ENCODE measurements at regions not wholly inside any gene's neighbourhood (a gene's known extent, or its start where the extent isn't known, plus 50 kb on each side); places are given as distances from the start of the nearest gene placed in this dataset.
"Not testable (repeated sequence)": the region's sequence is repeated elsewhere in the genome, so short reads cannot be mapped to it uniquely, and the experiment has no call there.

DNA sequence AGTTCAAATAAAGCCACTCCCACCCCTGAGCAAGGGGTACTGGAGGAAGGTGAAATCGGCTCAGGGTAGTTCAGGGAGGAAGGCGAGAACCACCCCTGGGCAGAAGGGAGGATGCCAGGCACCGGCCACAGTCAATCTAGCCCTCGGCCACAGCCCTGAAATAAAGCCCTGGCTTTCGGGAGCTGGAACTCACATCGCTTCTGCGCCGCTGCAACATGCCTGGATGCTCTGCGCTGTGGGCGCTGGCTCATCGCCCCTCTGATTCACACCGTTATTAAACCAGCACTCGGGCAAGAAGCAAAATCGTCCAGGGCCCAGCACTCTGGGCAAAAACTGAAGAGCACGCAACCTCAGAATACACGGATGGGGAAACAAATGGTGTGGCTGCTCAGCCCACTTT is 136.9 kb upstream of the RREB1 start:
- DNase-seq: no peak

DNA sequence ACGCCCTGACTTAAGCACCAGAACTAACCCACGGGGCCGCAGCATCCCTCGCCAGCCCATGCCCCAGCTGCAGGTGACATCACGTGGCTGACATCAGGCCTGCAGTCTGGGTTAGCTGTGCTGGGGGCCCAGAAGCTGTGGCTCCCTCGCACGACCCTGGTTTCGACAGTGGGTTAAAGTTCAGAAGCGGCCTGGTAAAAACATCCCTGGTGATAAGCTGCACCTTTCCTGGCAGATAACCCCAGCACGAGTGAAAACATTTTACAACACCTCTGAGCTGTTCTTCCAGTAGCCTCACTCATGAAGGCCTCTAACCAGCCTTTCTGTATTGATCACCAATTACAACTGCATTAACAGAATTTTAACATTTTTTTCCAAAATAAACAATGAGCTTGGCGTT is 136.4 kb upstream of the RREB1 start:
- no peak for DNase-seq

DNA sequence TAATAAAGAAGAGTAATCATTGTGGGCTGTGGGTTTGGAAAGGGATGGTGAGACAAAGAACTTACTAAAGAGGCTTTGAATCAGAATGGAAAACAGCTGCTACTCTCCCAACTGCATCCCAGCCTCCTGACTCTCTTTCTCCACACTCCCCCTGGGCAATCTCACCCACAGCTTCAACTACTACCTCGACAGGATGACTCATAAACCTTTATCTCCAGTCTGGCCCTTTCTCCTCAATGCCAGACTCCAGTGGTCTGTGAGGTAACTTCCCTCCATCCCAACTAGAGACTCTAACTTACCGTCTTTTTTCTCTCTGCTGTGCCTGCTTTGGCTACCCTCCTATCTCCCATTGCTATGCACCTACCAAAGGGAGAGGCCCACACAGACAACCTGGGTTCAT is 135.3 kb upstream of the RREB1 start:
- DNase-seq: no peak

DNA sequence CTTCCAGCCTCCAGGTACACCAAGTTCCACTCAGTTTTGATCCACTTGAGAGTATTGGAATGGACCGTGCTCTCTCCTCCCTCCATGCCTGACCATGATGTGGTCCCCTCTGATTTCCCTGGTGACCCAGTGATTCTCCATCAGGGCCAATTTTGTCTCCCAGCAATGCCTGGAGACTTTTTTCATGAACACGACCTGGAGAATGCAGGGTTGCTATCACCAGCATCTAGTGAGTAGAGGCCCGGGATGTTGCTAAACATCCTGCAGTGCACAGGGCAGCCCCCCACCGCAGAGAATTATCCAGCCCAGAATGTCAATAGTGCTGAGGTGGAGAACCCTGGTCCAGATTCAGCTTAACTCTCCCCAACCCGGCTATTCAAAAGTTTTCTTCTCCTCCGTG is 134.0 kb upstream of the RREB1 start:
- DNase-seq: no peak

DNA sequence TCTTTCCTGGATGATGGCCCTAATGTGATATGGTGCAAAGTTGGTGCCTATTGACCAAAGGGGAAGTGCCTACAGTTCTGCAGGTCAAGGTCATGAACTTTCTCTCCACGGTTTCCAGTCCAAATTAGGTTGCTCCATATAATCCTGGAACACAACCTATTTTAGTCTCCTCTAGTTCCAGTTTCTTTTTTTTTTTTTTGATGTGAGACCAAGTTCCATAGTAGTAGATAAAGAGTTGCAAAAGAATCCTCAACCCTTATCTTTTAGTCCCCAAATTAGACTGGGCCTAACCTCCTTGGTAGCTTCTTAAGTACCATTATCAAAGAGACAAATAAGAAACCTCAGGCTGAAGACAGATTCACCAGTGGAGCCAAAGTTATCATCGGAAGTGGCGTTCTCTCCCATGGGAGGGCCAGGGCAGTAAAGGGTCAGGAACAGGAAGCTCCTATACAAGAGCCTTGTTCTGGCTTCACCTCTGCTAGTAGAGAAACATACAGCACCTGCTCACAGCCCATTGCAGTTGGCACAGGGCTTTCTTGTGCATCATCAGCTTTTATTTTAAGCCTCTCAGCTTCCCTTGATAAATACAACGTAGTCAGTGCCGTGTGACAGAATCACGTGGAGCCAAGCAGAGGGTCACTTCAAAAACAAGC is 132.2 kb upstream of the RREB1 start:
- DNase-seq: no peak

DNA sequence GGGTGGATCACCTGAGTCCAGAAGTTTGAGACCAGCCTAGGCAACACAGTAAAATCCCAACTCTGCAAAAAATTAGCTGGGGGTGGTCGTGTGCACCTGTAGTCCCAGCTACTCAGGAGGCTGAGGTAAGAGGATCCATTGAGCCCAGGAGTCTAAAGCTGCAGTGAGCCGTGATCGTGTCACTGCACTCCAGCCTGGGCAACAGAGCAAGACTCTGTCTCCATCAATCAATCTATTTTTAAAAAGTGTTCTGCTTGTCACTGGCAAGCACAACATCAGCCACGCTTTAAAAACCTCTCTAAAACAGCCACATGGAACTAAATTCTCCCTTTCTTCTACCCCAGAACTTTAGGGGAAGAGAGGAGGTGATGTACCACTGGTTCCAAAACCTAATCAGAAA is 131.6 kb upstream of the RREB1 start:
- no peak for DNase-seq

DNA sequence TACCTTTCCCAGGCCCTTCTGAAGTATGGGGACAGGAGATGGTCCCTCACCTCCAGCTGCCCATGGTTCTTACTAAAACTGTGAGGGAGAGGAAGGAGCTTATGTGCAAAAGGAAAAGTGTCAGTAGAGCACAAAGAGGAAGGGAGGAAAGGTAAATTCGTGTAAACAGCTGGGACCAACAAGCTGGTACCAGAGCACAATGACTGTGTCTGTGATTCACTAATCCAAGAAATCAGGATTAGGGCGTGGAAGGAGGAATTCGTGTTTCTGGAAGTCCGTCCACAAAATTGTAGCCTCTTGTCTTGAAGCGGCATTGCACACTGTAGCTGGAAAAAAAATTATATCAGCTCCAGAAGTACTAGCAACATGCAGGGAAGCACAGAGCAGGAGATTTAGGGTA is 129.0 kb upstream of the RREB1 start:
- DNase-seq: no peak

DNA sequence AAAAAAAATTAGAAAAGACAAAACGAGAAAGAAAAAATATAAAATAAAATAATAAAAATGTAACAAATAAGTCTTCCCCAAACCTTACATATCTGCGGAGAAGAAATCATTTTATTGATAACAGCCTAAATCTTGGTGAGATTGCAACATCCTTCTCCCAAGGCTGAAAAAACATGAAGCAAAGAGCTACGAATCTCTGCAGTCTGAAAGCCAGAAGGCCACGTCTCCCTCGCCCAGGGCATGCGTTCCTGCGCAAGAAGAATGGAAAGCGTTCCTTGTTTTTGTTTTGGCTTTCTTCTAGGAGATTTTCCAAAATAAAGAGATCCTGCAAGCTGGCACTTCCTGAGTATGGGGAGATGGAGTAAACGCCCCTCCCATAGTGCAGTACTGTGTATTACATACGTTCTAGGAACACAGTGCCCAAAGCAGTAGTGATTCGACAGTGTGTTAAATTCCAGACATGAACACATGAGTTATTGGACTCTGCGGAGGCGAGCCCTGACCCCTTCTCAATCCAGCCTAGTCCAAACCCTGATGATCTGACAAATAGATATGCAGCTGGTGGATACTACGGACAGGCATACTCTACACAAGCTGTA is 126.7 kb upstream of the RREB1 start:
- DNase-seq: no peak

DNA sequence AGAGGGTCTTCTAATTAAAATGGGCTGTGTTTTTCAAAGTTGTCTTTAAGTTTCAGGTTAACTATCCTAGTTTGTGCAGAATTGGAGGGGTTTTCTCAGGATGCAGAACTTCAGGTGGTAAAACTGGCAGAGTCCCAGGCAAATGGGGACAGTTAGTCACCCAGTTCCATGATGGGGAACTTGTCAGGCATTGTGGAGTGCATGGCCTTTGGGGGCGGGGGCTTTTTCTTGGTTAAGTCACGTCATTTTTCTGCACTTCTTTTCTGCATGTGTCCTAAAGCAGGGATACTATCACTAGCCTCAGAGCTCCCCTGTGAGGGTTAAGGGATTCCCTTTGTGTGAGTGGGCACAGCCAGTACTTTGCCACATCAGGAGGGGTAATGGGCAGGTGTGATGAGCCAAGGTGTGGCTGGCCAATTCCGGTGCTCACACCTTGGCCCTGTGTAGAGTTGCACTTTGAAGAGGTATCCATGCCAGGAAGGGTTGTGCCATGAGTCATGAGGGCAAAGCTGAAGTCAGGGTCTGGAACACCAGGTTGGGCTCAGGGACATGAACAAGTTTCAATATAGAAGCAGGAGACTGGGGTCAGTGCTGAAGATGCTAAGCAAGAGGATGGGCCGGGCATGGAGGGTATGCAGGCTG is 126.0 kb upstream of the RREB1 start:
- DNase-seq: no peak

DNA sequence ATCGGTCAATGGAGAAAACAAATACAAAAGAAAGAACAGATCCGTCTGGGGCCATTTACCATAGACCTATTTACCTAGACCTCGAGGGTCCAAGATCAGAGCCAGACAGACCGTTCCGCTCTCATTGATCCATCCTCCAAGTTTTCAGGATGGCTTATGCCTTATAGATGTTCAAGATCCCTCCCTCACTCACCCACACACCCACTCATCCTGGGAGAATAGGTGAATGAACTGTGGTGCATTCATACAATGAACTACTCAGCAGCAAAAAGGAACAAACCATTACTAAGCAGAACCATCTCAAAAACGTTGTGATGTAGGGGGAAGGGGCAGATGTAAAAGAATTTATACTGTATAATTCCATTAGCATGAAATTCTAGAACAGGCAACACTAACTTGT is 125.1 kb upstream of the RREB1 start:
- DNase-seq: no peak

DNA sequence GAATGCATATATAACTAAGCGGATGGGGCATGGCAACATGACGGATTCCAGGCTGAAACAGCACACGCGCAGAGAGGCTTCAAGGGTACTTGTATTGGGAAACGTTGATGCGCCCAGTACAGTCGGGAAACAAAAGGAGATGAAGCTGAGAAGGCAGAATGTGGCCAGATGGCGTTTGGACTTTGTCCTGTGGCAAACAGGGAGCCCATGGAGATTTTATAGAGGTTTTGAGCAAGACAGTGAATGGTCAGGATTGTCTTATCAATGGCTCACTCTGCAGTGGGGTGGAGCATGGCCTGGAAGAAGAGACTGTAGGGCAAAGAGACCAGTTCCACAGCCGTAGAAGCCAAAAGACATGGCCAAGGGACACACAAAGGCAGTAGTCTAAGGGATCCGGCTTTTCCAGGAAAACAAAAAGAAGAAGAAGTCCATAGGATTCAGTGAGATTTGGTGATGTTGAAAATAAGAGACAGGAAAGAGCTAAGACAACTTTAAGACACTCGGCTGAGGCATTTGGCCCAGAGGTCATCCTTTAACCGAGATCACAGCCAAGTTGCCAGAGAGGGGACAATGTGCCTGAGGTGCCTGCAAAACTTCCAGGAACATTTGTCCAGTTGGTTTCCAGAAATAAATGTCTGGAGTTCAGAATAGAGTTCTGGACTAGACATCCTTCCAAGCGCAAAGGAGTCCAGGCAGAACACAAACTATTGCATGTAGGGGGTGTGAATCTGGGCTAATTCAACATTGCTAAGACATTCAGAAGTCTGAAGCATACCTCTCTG is 123.0 kb upstream of the RREB1 start:
- no peak for DNase-seq

DNA sequence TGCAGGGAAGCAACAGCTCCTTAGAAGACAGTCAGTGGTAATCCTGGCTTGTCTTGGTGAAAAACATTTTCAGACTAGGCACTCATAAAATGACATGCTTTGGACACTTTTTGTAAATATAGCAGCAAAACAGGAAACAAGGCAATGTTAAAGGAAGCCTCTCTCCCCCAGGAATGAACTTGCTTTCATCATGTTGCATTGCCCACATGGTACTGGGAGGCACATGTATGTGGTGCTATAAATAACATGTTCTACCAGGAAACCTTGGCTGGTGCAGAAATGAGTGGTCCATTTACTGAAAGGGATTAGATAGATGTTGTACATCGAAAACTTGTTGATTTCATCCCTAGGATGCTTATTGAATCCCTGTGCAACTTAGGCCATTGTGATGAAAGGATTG is 121.4 kb upstream of the RREB1 start:
- DNase-seq: no peak

DNA sequence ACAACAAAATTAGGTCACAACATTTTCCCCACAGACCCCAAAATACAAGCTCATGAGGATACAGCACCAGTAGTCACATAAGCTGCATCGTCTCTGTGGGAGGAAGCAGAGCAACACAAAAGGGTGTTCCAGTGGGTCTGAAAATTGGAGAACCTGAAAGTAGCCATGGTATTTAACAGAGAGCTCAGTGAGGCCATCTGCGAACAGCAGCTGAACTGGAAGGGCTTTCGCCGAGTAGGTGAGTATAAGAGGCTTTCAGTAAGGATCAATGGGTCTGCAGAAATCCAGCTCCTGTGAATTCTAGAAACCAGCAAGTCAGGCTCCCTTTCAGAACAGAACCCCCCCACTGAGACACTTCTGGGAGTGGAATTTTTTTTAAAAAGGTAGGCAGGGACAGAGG is 120.0 kb upstream of the RREB1 start:
- peak in 1 of 56 donors; percentile 2 for DNase-seq

DNA sequence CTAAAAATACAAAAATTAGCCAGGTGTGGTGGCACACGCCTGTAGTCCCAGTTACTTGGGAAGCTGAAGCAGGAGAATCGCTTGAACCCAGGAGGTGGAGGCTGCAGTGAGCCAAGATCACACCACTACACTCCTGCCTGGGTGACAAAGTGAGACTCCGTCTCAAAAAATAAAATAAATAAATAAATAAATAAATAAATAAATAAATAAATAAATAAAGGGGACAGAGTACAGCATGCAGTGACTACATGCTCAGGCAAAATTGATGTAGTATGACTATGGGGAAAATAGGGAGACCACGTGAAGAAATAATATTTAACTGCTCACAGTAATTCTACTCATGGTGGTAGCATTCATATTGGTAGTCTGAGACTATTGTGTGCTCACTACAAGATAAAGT is 117.7 kb upstream of the RREB1 start:
- DNase-seq: not testable (repeated sequence)

DNA sequence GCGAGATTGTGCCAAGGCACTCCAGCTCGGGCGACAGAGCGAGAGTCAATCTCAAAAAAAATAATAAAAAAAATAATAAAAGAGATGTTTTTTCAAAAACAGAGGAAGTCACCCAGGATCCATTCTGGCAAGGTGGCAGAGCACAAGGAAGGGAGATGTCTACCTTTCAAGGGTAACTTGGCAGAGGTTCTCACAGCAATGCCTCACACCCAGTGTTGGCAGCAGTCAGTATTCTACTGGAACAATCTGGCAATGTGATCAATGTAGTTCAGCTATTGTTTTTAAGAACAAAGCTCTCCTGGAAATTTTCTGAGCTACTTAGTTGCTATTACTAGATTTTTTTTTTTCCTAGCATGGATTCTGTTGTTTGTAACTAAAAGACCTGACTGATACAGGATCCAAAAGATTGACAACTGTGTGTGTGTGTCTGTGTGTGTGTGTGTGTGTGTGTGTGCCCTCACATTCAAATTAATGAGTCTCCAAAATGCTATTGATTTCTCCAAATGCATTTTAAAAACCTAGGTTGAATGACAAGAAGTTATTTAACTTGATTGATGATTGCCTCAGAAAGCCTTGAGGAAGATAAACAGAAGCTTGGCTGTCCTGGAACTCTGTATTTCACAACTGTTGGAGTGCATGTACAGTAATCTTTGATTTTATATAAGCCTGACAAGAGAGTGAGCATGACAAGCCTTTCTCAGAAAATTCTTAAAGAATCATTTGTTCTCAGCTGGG is 114.1 kb upstream of the RREB1 start:
- DNase-seq: no peak

DNA sequence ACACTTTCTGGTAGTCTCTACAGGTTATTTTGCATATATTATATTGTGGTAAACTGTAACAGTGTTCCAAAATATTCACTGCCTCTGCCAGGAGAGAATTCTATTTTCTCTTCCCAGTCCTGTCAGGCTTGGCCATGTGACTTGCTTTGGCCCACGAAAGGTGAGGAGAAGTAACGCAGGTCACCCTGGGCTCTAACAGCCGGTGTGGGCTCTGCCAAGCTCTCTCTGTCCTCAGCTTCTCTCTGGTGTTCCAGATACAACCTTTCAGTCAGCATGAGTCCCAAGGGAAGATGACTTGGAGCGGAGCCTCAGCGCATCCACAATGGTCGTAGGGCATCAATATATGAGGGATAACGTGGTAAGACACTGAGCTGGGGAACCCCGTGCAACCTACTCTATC is 113.0 kb upstream of the RREB1 start:
- DNase-seq: no peak

DNA sequence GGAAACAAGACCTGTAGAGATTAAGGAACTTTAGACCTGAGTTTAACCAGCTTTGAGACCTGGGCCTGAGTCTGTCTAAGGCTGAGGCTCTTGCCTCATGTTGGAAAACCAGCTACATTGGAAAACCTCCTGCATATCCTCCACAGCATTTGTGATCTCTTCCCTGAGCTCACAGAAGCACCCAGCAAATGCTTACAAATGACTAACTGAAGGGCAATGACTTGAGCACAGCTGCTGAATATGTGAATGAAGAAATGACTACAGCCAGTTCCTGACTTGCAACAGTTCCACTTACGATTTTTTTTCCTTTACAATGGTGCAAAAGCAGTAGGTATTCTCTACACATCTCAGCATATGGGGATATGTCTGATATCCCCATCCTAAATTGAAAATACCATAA is 112.4 kb upstream of the RREB1 start:
- DNase-seq: no peak

DNA sequence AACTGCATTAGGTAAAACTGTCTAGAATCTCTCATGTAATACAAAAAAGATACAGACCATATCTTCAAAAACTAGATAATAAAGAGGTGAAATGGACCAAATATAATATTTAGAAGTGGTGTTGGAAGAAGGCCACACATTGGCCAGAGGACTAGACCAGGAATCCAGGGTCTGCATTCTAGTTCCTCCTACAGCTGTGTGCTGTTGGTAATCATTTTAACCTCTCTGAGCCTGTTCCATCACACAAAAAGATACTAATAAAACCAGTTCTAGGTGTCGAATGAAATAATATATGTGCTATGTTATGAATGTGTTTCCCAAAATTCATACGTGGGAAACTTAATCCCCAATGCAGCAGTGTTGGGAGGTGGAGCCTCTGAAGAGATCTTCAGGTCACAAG is 111.6 kb upstream of the RREB1 start:
- no peak for DNase-seq

DNA sequence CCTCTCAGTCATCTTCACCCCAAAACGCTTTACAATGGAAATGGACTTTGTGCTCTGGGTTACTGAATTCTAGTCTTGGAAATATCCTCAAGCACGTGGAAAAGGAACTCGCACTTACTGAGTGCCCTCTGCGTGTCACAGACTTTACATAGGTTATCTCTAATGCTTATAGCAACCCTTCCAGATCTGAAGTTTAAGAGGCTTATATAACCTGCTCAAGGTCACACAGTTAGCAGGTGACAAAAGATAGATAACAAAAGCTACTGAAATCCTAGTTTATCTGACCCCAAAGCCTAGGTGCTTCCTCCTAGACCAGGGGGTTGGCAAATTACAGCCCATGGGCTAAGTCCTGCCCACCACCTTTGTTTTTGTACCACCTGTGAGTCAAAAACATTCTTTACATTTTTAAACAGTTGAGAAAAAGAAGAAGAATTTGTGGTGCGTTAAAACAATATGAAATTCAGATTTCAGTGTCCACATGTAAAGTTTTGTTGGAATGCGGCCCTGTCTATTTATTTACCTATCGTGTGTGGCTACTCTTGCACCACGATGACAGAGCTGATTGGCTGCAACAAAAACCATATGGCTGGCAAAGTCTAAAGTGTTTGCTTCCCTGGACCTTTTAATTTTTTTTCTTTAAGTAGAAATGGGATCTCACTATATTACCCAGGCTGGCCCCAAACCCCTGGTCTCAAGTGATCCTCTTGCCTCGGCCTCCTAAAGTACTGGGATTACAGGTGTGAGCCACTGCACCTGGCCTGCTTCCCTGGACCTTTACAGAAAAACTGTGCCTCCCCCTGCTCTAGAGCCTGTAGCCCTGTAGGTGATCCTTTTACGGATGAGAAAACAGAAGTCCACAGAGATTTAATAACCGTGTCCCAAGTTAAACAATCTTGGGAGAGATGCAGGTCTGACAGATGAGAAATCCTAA is 110.2 kb upstream of the RREB1 start:
- no peak for DNase-seq

DNA sequence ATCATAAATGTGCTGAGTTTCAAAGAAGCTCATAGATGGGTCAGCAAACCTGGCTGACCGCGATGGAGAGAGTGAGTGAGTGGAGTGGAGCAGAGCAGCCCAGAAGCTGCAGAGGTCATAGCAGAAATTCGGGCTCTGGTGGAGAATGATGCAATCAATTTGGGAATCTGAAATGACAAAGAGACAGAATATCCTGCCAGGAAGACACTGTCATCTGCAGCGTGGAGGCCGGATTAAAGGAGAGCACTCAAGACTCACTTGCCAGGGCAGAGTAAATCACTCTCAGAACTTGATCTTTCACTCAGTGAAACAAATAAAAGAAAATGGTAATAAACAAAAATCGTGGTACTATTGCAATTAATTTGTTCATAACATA is 109.6 kb upstream of the RREB1 start:
- no peak for DNase-seq

Data from amygdala (tissue), 56 donors.